Astrocyte (in vitro differentiated cells and primary cell): ENCODE measurements at regions not wholly inside any gene's neighbourhood (a gene's known extent, or its start where the extent isn't known, plus 50 kb on each side); places are given as distances from the start of the nearest gene placed in this dataset.

Experiments
- DNase-seq: peaks from one replicate; pipeline ENCODE4 v3.0.0-alpha.2; 2010; ENCODE audit warnings: low read depth
- FAIRE-seq: peaks from 2 replicates; lab custom pipeline; 2011; peaks lifted over from hg19 to GRCh38; lab: Jason Lieb, UNC
- H2AFZ ChIP-seq: 2 replicates; pipeline ENCODE4 v1.6.0; 2012; ENCODE audit warnings: low read depth, low read length, inconsistent platforms
- H3K27ac ChIP-seq: 2 replicates; pipeline ENCODE4 v1.5.1; 2011; ENCODE audit warnings: low read depth, low read length, inconsistent platforms
- H3K27me3 ChIP-seq: 2 replicates; pipeline ENCODE4 v1.6.0; 2011; ENCODE audit warnings: low read length, inconsistent platforms; ENCODE audit not compliant: insufficient read depth
- H3K36me3 ChIP-seq: 2 replicates; pipeline ENCODE4 v1.5.1; 2011; ENCODE audit warnings: low read length, inconsistent platforms; ENCODE audit not compliant: insufficient read depth
- H3K4me1 ChIP-seq: 2 replicates; pipeline ENCODE4 v1.5.1; 2011; ENCODE audit warnings: low read length, inconsistent platforms; ENCODE audit not compliant: insufficient read depth
- H3K4me2 ChIP-seq: 2 replicates; pipeline ENCODE4 v1.6.0; 2012; ENCODE audit warnings: low read length, inconsistent platforms
- H3K4me3 ChIP-seq: 2 replicates; pipeline ENCODE4 v1.5.1; 2011; ENCODE audit warnings: low read depth, mild to moderate bottlenecking, low read length, inconsistent platforms; ENCODE audit not compliant: insufficient read depth
- H3K79me2 ChIP-seq: 2 replicates; pipeline ENCODE4 v1.6.0; 2012; ENCODE audit warnings: mild to moderate bottlenecking, low read length, inconsistent platforms; ENCODE audit not compliant: insufficient read depth
- H3K9ac ChIP-seq: 2 replicates; pipeline ENCODE4 v1.6.0; 2012; ENCODE audit warnings: mild to moderate bottlenecking, low read length, inconsistent platforms
- H3K9me3 ChIP-seq: 2 replicates; pipeline ENCODE4 v1.5.1; 2012; ENCODE audit warnings: low read depth, mild to moderate bottlenecking, low read length, inconsistent platforms; ENCODE audit not compliant: insufficient read depth
- H4K20me1 ChIP-seq: 2 replicates; pipeline ENCODE4 v1.6.0; 2012; ENCODE audit warnings: low read length, inconsistent platforms; ENCODE audit not compliant: insufficient read depth
- H3K27ac Mint-ChIP-seq: one replicate; pipeline ENCODE4 v1.8.0; 2021; ENCODE audit warnings: mild to moderate bottlenecking, mixed read lengths; ENCODE audit not compliant: unreplicated experiment
- H3K27me3 Mint-ChIP-seq: one replicate; pipeline ENCODE4 v1.8.0; 2021; ENCODE audit warnings: low read depth, mixed read lengths; ENCODE audit not compliant: unreplicated experiment
- H3K36me3 Mint-ChIP-seq: one replicate; pipeline ENCODE4 v1.8.0; 2021; ENCODE audit warnings: low read depth, mixed read lengths; ENCODE audit not compliant: unreplicated experiment
- H3K4me1 Mint-ChIP-seq: one replicate; pipeline ENCODE4 v1.8.0; 2021; ENCODE audit warnings: low read depth, mixed read lengths; ENCODE audit not compliant: unreplicated experiment
- H3K4me3 Mint-ChIP-seq: one replicate; pipeline ENCODE4 v1.8.0; 2021; ENCODE audit warnings: mild to moderate bottlenecking, moderate library complexity, mixed read lengths; ENCODE audit not compliant: unreplicated experiment
- H3K9me3 Mint-ChIP-seq: one replicate; pipeline ENCODE4 v1.8.0; 2021; ENCODE audit warnings: mild to moderate bottlenecking, mixed read lengths; ENCODE audit not compliant: unreplicated experiment
- EZH2 ChIP-seq: IDR thresholded peaks from 2 replicates; pipeline ENCODE4 v1.6.1; 2012; ENCODE audit warnings: mild to moderate bottlenecking, low read length, inconsistent platforms; ENCODE audit not compliant: insufficient read depth
- TF ChIP-seq, protein P1 (sequence below): IDR thresholded peaks from 2 replicates; pipeline ENCODE4 v1.5.1; 2011; ENCODE audit warnings: low read depth, mild to moderate bottlenecking, inconsistent platforms, low read length, moderate library complexity; ENCODE audit not compliant: insufficient read depth

DNA sequence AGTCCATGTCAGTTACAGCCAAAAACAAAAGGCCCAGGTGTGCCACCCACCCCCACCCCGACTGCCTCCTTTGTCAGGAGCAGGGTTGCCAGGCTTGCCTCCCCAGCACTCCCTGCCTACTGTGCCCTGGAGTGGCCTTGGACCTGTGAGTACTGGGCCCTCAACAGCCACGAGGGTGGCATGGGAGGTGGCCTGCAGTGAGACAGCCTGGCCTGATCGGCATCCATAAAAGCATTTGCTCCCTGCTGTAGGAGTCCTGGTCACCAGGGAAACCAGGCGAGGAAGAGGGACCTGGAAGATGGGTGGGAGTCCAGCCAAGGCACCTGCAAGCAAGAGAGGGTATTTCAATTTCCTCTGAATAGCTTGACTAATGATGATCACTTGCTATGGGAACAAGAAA, 56.4 kb upstream of the KCNMB2 start:
- Histone ChIP-seq H3K9me3 (no peaks in the 10 kb centered on the region), H4K20me1 (no peaks in the 10 kb centered on the region), H3K36me3 (no peaks in the 10 kb centered on the region), H3K27me3 (no peaks in the 10 kb centered on the region), H3K27ac (no peak overlapping the region), H3K4me3 (no peak overlapping the region), H3K79me2 (no peaks in the 10 kb centered on the region), H3K9ac (no peak overlapping the region), H3K4me2 (no peak overlapping the region), H3K4me1 (no peaks in the 10 kb centered on the region), H2AFZ (no peak overlapping the region)
- DNase-seq (no peak), FAIRE-seq (no peak)
- Mint-ChIP-seq H3K36me3 (no peaks in the 10 kb centered on the region), H3K27ac (no peak overlapping the region), H3K4me1 (no peaks in the 10 kb centered on the region), H3K9me3 (no peaks in the 10 kb centered on the region), H3K27me3 (peaks cover 3% of the 10 kb centered on the region), H3K4me3 (no peak overlapping the region)
- TF ChIP-seq, protein P1, sequence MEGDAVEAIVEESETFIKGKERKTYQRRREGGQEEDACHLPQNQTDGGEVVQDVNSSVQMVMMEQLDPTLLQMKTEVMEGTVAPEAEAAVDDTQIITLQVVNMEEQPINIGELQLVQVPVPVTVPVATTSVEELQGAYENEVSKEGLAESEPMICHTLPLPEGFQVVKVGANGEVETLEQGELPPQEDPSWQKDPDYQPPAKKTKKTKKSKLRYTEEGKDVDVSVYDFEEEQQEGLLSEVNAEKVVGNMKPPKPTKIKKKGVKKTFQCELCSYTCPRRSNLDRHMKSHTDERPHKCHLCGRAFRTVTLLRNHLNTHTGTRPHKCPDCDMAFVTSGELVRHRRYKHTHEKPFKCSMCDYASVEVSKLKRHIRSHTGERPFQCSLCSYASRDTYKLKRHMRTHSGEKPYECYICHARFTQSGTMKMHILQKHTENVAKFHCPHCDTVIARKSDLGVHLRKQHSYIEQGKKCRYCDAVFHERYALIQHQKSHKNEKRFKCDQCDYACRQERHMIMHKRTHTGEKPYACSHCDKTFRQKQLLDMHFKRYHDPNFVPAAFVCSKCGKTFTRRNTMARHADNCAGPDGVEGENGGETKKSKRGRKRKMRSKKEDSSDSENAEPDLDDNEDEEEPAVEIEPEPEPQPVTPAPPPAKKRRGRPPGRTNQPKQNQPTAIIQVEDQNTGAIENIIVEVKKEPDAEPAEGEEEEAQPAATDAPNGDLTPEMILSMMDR, result no peak
- TF ChIP-seq EZH2, result no peak

DNA sequence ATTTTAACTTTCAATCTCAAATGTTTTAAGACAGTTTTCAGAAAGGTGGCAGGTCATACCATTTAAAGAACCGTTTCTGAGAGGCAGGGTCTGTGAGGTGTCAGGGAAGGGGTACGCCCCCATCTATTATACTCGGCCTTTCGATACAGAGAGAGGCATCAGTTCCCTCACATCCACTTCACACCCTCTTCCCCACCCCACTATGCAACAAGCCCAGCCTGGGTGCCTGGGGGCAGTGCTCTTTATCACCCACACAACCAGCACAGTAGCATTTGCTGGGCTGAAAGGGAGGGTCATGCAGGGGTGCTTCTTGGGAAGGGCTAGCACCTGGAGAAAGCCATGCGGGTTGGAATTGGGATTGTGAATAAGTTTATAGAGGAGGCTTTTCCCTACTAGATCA, 56.0 kb upstream of the KCNMB2 start:
- Mint-ChIP-seq H3K4me1 (no peaks in the 10 kb centered on the region), H3K9me3 (no peaks in the 10 kb centered on the region), H3K4me3 (no peak overlapping the region), H3K27ac (no peak overlapping the region), H3K27me3 (peaks cover 3% of the 10 kb centered on the region), H3K36me3 (no peaks in the 10 kb centered on the region)
- Histone ChIP-seq H3K9me3 (no peaks in the 10 kb centered on the region), H3K4me3 (no peak overlapping the region), H4K20me1 (no peaks in the 10 kb centered on the region), H3K9ac (no peak overlapping the region), H3K79me2 (no peaks in the 10 kb centered on the region), H3K4me1 (no peaks in the 10 kb centered on the region), H2AFZ (no peak overlapping the region), H3K4me2 (no peak overlapping the region), H3K36me3 (no peaks in the 10 kb centered on the region), H3K27me3 (no peaks in the 10 kb centered on the region), H3K27ac (no peak overlapping the region)
- DNase-seq, result no peak
- FAIRE-seq, result no peak
- TF ChIP-seq, protein P1, result no peak
- no peak for TF ChIP-seq EZH2

DNA sequence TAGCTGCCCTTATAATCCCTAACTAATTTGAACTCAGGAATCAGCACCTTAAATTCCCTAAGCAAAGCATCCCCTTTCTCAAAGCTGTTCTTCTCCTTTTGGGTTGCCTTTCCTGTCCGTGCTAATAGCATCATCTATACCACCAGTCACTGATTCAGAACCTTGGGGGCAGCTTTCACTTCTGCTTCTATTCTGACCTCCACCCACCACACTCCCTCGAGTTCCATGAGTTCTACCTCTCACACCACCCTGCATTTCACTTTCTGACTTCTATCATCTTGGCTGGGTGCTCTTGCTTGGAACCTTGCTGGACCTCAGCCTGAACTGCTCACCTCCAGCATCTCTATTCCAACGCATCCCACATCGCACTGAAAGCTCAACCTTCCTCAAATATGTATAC, 55.4 kb upstream of the KCNMB2 start:
- DNase-seq, result no peak
- Histone ChIP-seq H3K9me3 (no peaks in the 10 kb centered on the region), H3K4me2 (no peak overlapping the region), H3K36me3 (no peaks in the 10 kb centered on the region), H4K20me1 (no peaks in the 10 kb centered on the region), H3K27me3 (no peaks in the 10 kb centered on the region), H2AFZ (no peak overlapping the region), H3K27ac (no peak overlapping the region), H3K9ac (no peak overlapping the region), H3K79me2 (no peaks in the 10 kb centered on the region), H3K4me3 (no peak overlapping the region), H3K4me1 (peaks cover under 1% of the 10 kb centered on the region)
- no peak overlapping the region for H3K4me3 Mint-ChIP-seq
- FAIRE-seq, result no peak
- H3K27ac Mint-ChIP-seq, result no peak overlapping the region
- TF ChIP-seq, protein P1, result no peak
- no peak for TF ChIP-seq EZH2
- no peaks in the 10 kb centered on the region for H3K4me1 Mint-ChIP-seq
- no peaks in the 10 kb centered on the region for H3K36me3 Mint-ChIP-seq
- H3K27me3 Mint-ChIP-seq, result peaks cover 3% of the 10 kb centered on the region
- no peaks in the 10 kb centered on the region for H3K9me3 Mint-ChIP-seq
